NCI-H146 treated with DMSO at 0.1 percent for 48 hours (cell line): ENCODE measurements at regions not wholly inside any gene's neighbourhood (a gene's known extent, or its start where the extent isn't known, plus 50 kb on each side); places are given as distances from the start of the nearest gene placed in this dataset.
A peak's percentile ranks its signal among the peaks of the same experiment; 100 is the strongest.
"Not testable (repeated sequence)": the region's sequence is repeated elsewhere in the genome, so short reads cannot be mapped to it uniquely, and the experiment has no call there.

ENCODE experiments used
- DNase-seq: peaks from one replicate; lab custom pipeline; 2025; ENCODE audit not compliant: unreplicated experiment; lab: John Stamatoyannopoulos, UW

DNA sequence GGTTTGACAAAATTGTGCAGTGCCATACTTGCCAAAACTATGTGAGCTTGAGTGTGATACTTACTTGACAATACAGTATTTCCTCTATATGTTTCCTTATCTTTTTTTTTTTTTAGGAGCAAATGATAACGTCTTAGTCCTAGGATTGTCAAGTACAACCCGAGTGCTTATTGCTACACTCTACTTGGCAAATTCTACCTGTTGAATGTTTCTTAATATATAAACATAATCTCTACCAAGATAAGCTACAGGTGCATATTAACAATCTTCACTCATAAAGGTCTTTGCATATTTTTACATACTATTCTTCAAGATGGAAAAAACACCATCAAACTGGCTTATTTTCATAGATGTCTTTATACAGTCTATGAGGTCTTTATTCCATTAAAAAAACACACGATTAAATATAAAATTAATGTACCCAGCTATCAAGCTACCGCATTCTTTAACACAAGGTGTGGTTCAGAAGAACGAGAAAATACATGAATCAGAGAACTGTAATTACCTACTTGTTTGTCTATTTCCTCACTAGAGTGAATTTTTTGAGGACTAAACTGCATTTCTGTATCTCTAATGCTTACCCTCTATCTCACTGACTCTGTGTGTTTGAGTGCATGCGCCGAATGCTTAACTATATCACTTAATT lies 76.1 kb upstream of the PDSS1 start:
- no peak for DNase-seq

DNA sequence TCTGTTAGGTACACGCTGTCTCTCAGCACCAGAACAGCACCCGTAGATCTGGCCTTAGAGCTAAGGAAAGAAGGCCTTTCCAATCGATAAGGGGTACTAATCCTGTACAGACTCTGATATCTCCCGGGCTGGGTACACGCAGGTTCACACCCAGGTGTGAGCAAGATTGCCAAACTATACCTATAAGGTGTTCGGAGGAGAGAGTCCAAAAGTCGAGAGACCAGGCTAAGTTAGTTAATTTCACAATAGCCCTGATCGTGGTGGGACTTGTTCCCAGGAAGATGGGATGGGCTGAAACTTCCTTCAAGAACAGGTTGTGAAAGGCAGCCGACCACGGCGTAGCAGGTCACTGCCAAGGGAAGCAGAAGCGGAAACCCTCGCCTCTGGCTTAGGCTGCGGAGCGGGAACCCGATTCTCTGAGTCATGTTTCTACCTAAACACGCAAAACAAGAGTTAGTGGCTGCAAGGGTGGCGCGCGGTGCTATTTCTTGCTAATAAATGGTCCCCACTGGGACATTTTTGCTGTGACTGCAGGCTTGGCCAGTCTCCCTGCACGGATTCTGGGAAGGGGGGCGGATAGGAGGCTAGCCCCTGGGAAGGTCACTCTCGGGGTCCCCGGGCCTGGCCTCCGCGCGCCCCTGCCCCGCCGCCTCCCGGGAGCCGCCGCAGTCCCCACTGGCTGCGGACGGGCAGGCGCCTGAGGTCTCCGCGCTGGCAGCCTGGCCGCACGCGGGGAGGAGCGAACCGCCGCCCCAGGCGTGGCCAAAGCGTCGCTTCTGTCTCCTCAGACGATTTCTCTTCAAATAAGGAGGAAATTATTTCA lies 75.4 kb upstream of the PDSS1 start:
- peak; percentile 13 for DNase-seq

DNA sequence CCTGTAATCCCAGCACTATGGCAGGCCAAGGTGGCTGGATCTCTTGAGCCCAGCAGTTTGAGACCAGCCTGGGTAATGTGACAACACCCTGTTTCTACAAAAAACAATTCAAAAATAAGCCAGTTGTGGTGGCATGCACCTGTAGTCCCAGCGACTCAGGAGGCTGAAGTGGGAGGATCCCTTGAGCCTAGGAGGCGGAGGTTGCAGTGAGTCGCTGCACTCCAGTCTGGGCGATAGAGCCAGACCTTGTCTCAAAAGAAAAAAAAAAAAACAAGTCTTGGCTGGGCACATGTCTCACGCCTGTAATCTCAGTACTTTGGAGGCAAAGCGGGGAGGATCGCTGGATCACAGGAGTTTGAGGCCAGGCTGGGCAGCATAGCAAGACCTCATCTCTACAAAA lies 74.6 kb upstream of the PDSS1 start:
- no peak for DNase-seq

DNA sequence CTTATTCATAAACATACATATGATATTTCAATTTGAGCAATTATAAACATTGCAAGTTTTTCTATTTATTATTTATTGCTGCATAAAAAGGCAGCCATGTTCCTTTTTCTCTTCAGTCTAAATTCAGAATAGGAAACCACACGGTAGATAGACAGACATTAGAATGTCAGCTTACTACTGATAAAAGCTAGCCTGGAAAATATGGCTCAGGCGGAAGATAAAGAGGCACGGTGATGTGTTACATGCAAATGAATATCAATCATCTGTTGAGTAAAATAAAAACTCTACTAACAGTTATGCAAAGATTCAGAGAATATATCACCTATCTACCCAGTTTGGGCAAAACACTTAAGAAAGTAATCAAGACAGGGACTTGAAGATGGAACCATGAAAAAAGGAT lies 73.5 kb upstream of the PDSS1 start:
- no peak for DNase-seq

GRCh38 chr10:26626066-26626465 lies 71.4 kb upstream of the PDSS1 start:
- DNase-seq, result no peak

DNA sequence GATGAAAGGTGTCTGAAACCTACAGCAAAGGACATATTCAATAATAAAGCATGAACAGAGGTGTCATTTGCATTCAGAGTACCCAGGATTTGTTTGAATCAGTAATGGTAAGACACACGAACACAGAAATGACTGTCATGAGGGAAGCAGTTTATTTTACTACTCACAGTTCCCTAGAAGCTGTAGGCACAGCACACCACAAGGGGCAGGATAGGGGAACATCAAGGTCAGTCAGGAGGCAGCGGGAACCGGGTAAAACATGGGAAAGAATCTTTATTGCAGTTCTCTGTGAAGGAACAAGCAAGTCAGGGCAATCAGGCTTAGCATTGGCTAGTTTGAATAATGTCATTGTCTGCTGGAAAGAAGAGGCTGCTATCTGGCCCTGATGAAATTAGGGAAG lies 70.2 kb upstream of the PDSS1 start:
- no peak for DNase-seq

- DNase-seq, result no peak
These were observed 69.1 kb upstream of the PDSS1 start for GRCh38 chr10:26628395-26628794.

GRCh38 chr10:26632171-26632570 lies 65.3 kb upstream of the PDSS1 start:
- DNase-seq, result not testable (repeated sequence)

- not testable (repeated sequence) for DNase-seq
These were observed 63.4 kb upstream of the PDSS1 start for GRCh38 chr10:26634111-26634510.

DNA sequence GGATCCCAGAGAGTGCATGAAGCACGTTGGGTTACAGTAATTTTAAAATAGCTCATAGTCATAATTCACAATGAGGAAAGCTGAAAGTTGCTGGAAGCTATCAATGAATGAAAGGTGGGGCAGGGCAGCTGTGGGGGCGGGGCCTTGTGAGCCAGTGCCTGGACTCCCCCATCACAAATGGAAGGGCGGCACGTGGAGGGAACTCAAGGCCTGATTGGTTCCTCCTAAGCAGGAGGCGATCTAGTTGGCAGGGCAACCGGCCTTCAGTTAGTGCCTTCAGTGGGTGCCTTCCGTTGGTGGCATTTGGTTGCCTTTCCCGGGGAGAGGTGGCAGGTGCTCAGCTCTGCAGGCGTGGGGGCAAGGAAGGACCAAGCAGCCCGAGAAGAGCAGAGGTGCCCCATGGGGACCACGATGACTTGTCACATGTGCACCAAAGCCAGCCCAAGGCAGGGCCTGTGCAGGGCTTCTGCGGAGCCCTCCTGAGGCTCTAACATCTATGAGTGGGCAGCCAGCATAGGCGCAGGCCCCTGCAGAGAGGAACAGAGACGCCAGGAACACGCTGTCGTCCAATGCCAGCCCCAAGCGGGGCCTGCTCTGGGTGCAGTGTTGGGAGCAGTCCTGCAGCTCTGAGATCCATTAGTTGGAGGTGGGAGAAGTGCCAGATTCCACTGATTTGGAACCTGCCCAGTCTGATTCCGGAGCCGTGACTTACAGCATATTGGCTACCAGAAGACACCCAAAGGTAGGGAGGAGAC lies 59.8 kb upstream of the PDSS1 start:
- peak; percentile 33 for DNase-seq

GRCh38 chr10:26640391-26640790 lies 57.1 kb upstream of the PDSS1 start:
- DNase-seq, result no peak

DNA sequence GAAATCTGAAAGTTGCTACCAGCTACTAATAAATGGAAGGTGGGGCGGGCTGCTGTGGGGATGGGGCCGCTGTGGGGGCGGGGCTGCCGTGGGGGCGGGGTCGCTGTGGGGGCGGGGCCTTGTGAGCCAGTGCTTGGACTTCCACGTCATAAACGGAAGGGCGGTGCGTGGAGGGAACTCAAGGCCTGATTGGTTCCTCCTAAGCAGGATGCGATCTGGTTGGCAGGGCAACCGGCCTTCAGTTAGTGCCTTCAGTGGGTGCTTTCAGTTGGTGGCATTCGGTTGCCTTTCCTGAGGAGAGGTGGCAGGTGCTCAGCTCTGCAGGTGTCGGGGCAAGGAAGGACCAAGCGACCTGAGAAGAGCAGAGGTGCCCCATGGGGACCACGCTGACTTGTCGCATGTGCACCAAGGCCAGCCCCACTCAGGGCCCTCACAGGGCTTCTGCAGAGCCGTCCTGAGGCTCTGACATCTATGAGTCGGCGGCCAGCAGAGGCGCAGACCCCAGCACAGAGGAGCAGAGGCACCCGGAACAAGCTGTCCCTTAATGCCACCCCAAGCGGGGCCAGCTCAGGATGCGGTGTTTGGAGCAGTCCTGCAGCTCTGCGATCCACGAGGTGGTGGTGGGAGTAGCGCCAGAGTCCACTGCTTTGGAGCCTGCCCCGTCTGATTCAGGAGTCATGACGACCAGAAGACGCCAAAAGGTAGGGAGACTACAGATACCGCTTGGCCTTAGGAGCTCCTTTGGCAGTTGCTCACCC lies 54.4 kb upstream of the PDSS1 start:
- DNase-seq, result peak; percentile 51

DNA sequence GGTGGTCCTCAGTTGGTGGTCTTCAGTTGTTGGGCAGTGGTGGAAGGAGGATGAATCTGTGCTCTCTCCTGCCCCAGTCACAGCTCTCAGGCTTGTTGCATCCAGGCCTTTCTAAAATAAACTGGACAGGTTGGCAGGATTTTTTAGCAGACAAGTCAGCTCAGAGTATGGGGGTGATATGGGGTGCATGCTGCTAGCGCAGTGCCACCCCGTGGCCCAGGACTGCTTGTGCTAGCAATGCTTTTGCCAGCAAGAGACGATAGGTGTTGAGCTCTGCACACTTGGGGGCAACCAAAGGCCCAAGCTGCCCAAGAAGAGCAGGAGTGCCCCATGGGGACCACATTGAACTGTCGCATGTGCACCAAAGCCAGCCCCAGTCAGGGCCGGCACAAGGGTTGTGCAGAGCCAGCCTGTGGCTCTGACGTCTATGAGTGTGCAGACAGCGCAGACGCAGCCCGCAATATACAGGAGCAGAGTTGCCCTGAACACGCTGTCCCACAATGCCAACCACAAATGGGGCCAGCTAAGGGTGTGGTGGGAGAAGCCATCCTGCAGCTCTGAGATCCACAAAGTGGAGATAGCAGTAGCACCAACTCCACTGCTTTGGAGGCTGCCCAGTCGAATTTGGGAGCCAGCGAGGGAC lies 49.8 kb upstream of the PDSS1 start:
- DNase-seq, result no peak
